ENCODE measurements at regions not wholly inside any gene's neighbourhood (a gene's known extent, or its start where the extent isn't known, plus 50 kb on each side); places are given as distances from the start of the nearest gene placed in this dataset.
A peak's percentile ranks its signal among the peaks of the same experiment; 100 is the strongest.

- ChIA-PET POLR2A (no interaction called here), CTCF (no interaction called here)
- DNase-seq: no peak
- Mint-ChIP-seq H3K4me1 (ENCODE audit: low read depth) (peaks cover 14% of the 10 kb centered on the region), H3K4me3 (no peak overlapping the region), H3K27me3 (peaks cover 3% of the 10 kb centered on the region), H3K9me3 (peaks cover 6% of the 10 kb centered on the region), H3K36me3 (peaks cover 2% of the 10 kb centered on the region), H3K27ac (no peak overlapping the region)
- intact Hi-C loops (cut with micrococcal nuclease): no loop called here
Measured at GRCh38 chr9:129473523-129474244, 147.2 kb downstream of the C9orf50 start.

- peaks cover 6% of the 10 kb centered on the region for H3K9me3 Mint-ChIP-seq
- no peak overlapping the region for H3K4me3 Mint-ChIP-seq
- ChIA-PET POLR2A (no interaction called here), CTCF (no interaction called here)
- H3K4me1 Mint-ChIP-seq (ENCODE audit: low read depth): peaks cover 14% of the 10 kb centered on the region
- no peak overlapping the region for H3K27ac Mint-ChIP-seq
- intact Hi-C loops (cut with micrococcal nuclease): no loop called here
- H3K27me3 Mint-ChIP-seq: peaks cover 3% of the 10 kb centered on the region
- no peak for DNase-seq
- H3K36me3 Mint-ChIP-seq: peaks cover 2% of the 10 kb centered on the region
Measured at GRCh38 chr9:129472651-129473102, 148.2 kb downstream of the C9orf50 start.

GRCh38 chr9:129471201-129472019 is 149.5 kb downstream of the C9orf50 start:
- Mint-ChIP-seq H3K4me3 (no peak overlapping the region), H3K27ac (no peak overlapping the region), H3K9me3 (peaks cover 6% of the 10 kb centered on the region), H3K27me3 (peaks cover 3% of the 10 kb centered on the region), H3K36me3 (peaks cover 2% of the 10 kb centered on the region), H3K4me1 (ENCODE audit: low read depth) (peaks cover 15% of the 10 kb centered on the region)
- ChIA-PET POLR2A (interaction anchor here (1.0 to 1.4 kb wide), 3 partner anchors 10 to 15 kb away, joined by 3 to 4 read pairs (median 4); no protein-coding TSS in a partner anchor), CTCF (no interaction called here)
- peak; percentile 28 for DNase-seq
- intact Hi-C loops (cut with micrococcal nuclease): no loop called here

GRCh38 chr9:129469988-129470316 is 150.9 kb downstream of the C9orf50 start:
- intact Hi-C loops (cut with micrococcal nuclease): no loop called here
- ChIA-PET POLR2A (interaction anchor here (1.4 kb wide), 1 partner anchor 12 kb away, joined by 3 read pairs; no protein-coding TSS in a partner anchor), CTCF (no interaction called here)
- no peak overlapping the region for H3K27ac Mint-ChIP-seq
- peaks cover 3% of the 10 kb centered on the region for H3K9me3 Mint-ChIP-seq
- no peak overlapping the region for H3K4me3 Mint-ChIP-seq
- peaks cover 18% of the 10 kb centered on the region for H3K4me1 Mint-ChIP-seq (ENCODE audit: low read depth)
- peaks cover 3% of the 10 kb centered on the region for H3K27me3 Mint-ChIP-seq
- peaks cover 2% of the 10 kb centered on the region for H3K36me3 Mint-ChIP-seq
- no peak for DNase-seq

- H3K36me3 Mint-ChIP-seq: peaks cover 2% of the 10 kb centered on the region
- intact Hi-C loops (cut with micrococcal nuclease): no loop called here
- no peak overlapping the region for H3K4me3 Mint-ChIP-seq
- peaks cover 3% of the 10 kb centered on the region for H3K27me3 Mint-ChIP-seq
- ChIA-PET CTCF (no interaction called here), POLR2A (interaction anchor here (1.4 kb wide), 1 partner anchor 12 kb away, joined by 3 read pairs; no protein-coding TSS in a partner anchor)
- peaks cover 18% of the 10 kb centered on the region for H3K4me1 Mint-ChIP-seq (ENCODE audit: low read depth)
- H3K27ac Mint-ChIP-seq: no peak overlapping the region
- peaks cover 2% of the 10 kb centered on the region for H3K9me3 Mint-ChIP-seq
- no peak for DNase-seq
Measured at GRCh38 chr9:129469188-129469987, 151.5 kb downstream of the C9orf50 start.

GRCh38 chr9:129467739-129468666 is 152.9 kb downstream of the C9orf50 start:
- CTCF ChIA-PET: no interaction called here
- Mint-ChIP-seq H3K4me3 (no peak overlapping the region), H3K9me3 (no peaks in the 10 kb centered on the region), H3K36me3 (no peaks in the 10 kb centered on the region), H3K27me3 (peaks cover 2% of the 10 kb centered on the region), H3K27ac (no peak overlapping the region), H3K4me1 (ENCODE audit: low read depth) (peaks cover 16% of the 10 kb centered on the region)
- POLR2A ChIA-PET: no interaction called here
- intact Hi-C loops (cut with micrococcal nuclease): loop anchor here (1.0 kb wide), 1 partner anchor 41 kb away; no protein-coding TSS in a partner anchor
- no peak for DNase-seq

- no peaks in the 10 kb centered on the region for H3K36me3 Mint-ChIP-seq
- CTCF ChIA-PET: no interaction called here
- intact Hi-C loops (cut with micrococcal nuclease): no loop called here
- no peak overlapping the region for H3K27ac Mint-ChIP-seq
- H3K4me1 Mint-ChIP-seq (ENCODE audit: low read depth): peaks cover 16% of the 10 kb centered on the region
- no peak for DNase-seq
- no peak overlapping the region for H3K4me3 Mint-ChIP-seq
- H3K9me3 Mint-ChIP-seq: no peaks in the 10 kb centered on the region
- H3K27me3 Mint-ChIP-seq: peaks cover 2% of the 10 kb centered on the region
- POLR2A ChIA-PET: interaction anchor here (0.9 kb wide), 1 partner anchor 14 kb away, joined by 3 read pairs; no protein-coding TSS in a partner anchor
Measured at GRCh38 chr9:129467004-129467588, 153.8 kb downstream of the C9orf50 start.

- H3K27ac Mint-ChIP-seq: no peak overlapping the region
- no peak overlapping the region for H3K4me3 Mint-ChIP-seq
- H3K4me1 Mint-ChIP-seq (ENCODE audit: low read depth): peaks cover 8% of the 10 kb centered on the region
- ChIA-PET POLR2A (no interaction called here), CTCF (interaction anchor here (0.5 kb wide), 1 partner anchor 1661 kb away, joined by 3 read pairs; no protein-coding TSS in a partner anchor)
- DNase-seq: no peak
- intact Hi-C loops (cut with micrococcal nuclease): no loop called here
- peaks cover under 1% of the 10 kb centered on the region for H3K27me3 Mint-ChIP-seq
- no peaks in the 10 kb centered on the region for H3K9me3 Mint-ChIP-seq
- no peaks in the 10 kb centered on the region for H3K36me3 Mint-ChIP-seq
Measured at GRCh38 chr9:129465834-129466535, 154.9 kb downstream of the C9orf50 start.

- ChIA-PET POLR2A (no interaction called here), CTCF (interaction anchor here (0.5 kb wide), 1 partner anchor 1660 kb away, joined by 3 read pairs; no protein-coding TSS in a partner anchor)
- H3K4me3 Mint-ChIP-seq: no peak overlapping the region
- H3K9me3 Mint-ChIP-seq: no peaks in the 10 kb centered on the region
- H3K4me1 Mint-ChIP-seq (ENCODE audit: low read depth): peaks cover 4% of the 10 kb centered on the region
- DNase-seq: peak; percentile 33
- no peaks in the 10 kb centered on the region for H3K27me3 Mint-ChIP-seq
- H3K27ac Mint-ChIP-seq: no peak overlapping the region
- H3K36me3 Mint-ChIP-seq: no peaks in the 10 kb centered on the region
- intact Hi-C loops (cut with micrococcal nuclease): no loop called here
Measured at GRCh38 chr9:129464972-129465833, 155.7 kb downstream of the C9orf50 start.

- peaks cover 11% of the 10 kb centered on the region for H3K4me1 Mint-ChIP-seq (ENCODE audit: low read depth)
- POLR2A ChIA-PET: no interaction called here
- H3K36me3 Mint-ChIP-seq: no peaks in the 10 kb centered on the region
- H3K27ac Mint-ChIP-seq: no peak overlapping the region
- intact Hi-C loops (cut with micrococcal nuclease): no loop called here
- no peaks in the 10 kb centered on the region for H3K27me3 Mint-ChIP-seq
- DNase-seq: no peak
- no peak overlapping the region for H3K4me3 Mint-ChIP-seq
- CTCF ChIA-PET: no interaction called here
- H3K9me3 Mint-ChIP-seq: no peaks in the 10 kb centered on the region
Measured at GRCh38 chr9:129463994-129464393, 156.9 kb downstream of the C9orf50 start.
